Brain microvascular endothelial cell (primary cell): ENCODE measurements at regions not wholly inside any gene's neighbourhood (a gene's known extent, or its start where the extent isn't known, plus 50 kb on each side); places are given as distances from the start of the nearest gene placed in this dataset.
A peak's percentile ranks its signal among the peaks of the same experiment; 100 is the strongest.

Source experiments
- DNase-seq: peaks from one replicate; pipeline ENCODE4 v3.0.0-alpha.2; 2020
- H3K27ac ChIP-seq: fragments of 250-450 bp; sonication (Bioruptor Pico); 2 replicates; pipeline ENCODE4 v1.5.1; 2020; ENCODE audit warnings: mild to moderate bottlenecking, moderate library complexity
- H3K27me3 ChIP-seq: fragments of 250-450 bp; sonication (Bioruptor Pico); replicated peaks from 2 replicates; pipeline ENCODE4 v1.5.1; 2020; ENCODE audit warnings: mild to moderate bottlenecking
- H3K36me3 ChIP-seq: fragments of 250-450 bp; sonication (Bioruptor Pico); replicated peaks from 2 replicates; pipeline ENCODE4 v1.5.1; 2020; ENCODE audit warnings: mild to moderate bottlenecking
- H3K4me3 ChIP-seq: 2 replicates; pipeline ENCODE4 v1.5.1; 2011; ENCODE audit warnings: low read depth, mild to moderate bottlenecking, control low read depth, low read length, moderate library complexity
- CTCF ChIP-seq: IDR thresholded peaks from 2 replicates; pipeline ENCODE4 v1.5.1; 2011; ENCODE audit warnings: low read depth, mild to moderate bottlenecking, moderate library complexity, low read length, control low read depth, inconsistent platforms; ENCODE audit errors: missing control alignments
- in situ Hi-C: cut with HindIII; loops from 2 replicates; pipeline ENCODE4 v1.10.0; 2017; ENCODE audit warnings: low sequenced_read_pairs, low pct_ligation_motif_present

GRCh38 chrX:131746491-131746968, 202.7 kb downstream of the OR13H1 start:
- H3K27me3 ChIP-seq = no peaks in the 10 kb centered on the region
- no peaks in the 10 kb centered on the region for H3K36me3 ChIP-seq
- peak overlapping the region; percentile 67 for H3K4me3 ChIP-seq
- peak; percentile 42 for TF ChIP-seq CTCF
- in situ Hi-C loops = no loop called here
- DNase-seq = peak; percentile 67
- H3K27ac ChIP-seq = peak overlapping the region; percentile 53

- no peak overlapping the region for H3K27ac ChIP-seq
- no peaks in the 10 kb centered on the region for H3K36me3 ChIP-seq
- peak; percentile 63 for TF ChIP-seq CTCF
- peak; percentile 70 for DNase-seq
- peak overlapping the region; percentile 67 for H3K4me3 ChIP-seq
- in situ Hi-C loops = no loop called here
- H3K27me3 ChIP-seq = no peaks in the 10 kb centered on the region
Measured at GRCh38 chrX:131747173-131747572, 203.3 kb downstream of the OR13H1 start.

- DNase-seq = peak; percentile 72
- no peaks in the 10 kb centered on the region for H3K27me3 ChIP-seq
- peak overlapping the region; percentile 65 for H3K4me3 ChIP-seq
- peak overlapping the region; percentile 43 for H3K27ac ChIP-seq
- peak; percentile 50 for TF ChIP-seq CTCF
- H3K36me3 ChIP-seq = no peaks in the 10 kb centered on the region
- in situ Hi-C loops = no loop called here
Measured at GRCh38 chrX:131752493-131753198, 208.8 kb downstream of the OR13H1 start.

GRCh38 chrX:131762802-131763234, 218.9 kb downstream of the OR13H1 start:
- no peaks in the 10 kb centered on the region for H3K36me3 ChIP-seq
- TF ChIP-seq CTCF = peak; percentile 52
- in situ Hi-C loops = no loop called here
- H3K27ac ChIP-seq = no peak overlapping the region
- peak; percentile 64 for DNase-seq
- H3K27me3 ChIP-seq = no peaks in the 10 kb centered on the region
- peak overlapping the region; percentile 40 for H3K4me3 ChIP-seq

GRCh38 chrX:131763674-131764073, 219.8 kb downstream of the OR13H1 start:
- TF ChIP-seq CTCF = peak; percentile 63
- no peaks in the 10 kb centered on the region for H3K36me3 ChIP-seq
- H3K27me3 ChIP-seq = no peaks in the 10 kb centered on the region
- H3K4me3 ChIP-seq = peak overlapping the region; percentile 40
- in situ Hi-C loops = no loop called here
- H3K27ac ChIP-seq = no peak overlapping the region
- peak; percentile 61 for DNase-seq
